Cardiac muscle cell (in vitro differentiated cells and primary cell): ENCODE measurements at regions not wholly inside any gene's neighbourhood (a gene's known extent, or its start where the extent isn't known, plus 50 kb on each side); places are given as distances from the start of the nearest gene placed in this dataset.
"Not testable (repeated sequence)": the region's sequence is repeated elsewhere in the genome, so short reads cannot be mapped to it uniquely, and the experiment has no call there.

ENCODE experiments used
- DNase-seq, 2 donors: peaks; one replicate each; pipeline versions ENCODE4 v3.0.0 to v3.0.0-alpha.2; 2010 to 2017; ENCODE audit warnings: low read depth in 1 of 2, low spot score in 1 of 2
- H3K27ac ChIP-seq: fragments of 200-600 bp; sonication (generic); 2 replicates; pipeline ENCODE4 v1.5.1; 2016
- H3K27me3 ChIP-seq: fragments of 200-600 bp; sonication (generic); 2 replicates; pipeline ENCODE4 v1.6.0; 2016; ENCODE audit warnings: control low read depth
- H3K36me3 ChIP-seq: fragments of 200-600 bp; sonication (generic); 2 replicates; pipeline ENCODE4 v1.5.1; 2016; ENCODE audit warnings: control low read depth
- H3K4me1 ChIP-seq: fragments of 200-600 bp; sonication (generic); 2 replicates; pipeline ENCODE4 v1.8.1; 2017; ENCODE audit warnings: low read depth, mild to moderate bottlenecking, mixed run types
- H3K4me3 ChIP-seq: fragments of 200-600 bp; sonication (generic); 2 replicates; pipeline ENCODE4 v1.5.1; 2016; ENCODE audit warnings: mild to moderate bottlenecking
- H3K9me3 ChIP-seq: fragments of 200-600 bp; sonication (generic); 2 replicates; pipeline ENCODE4 v1.5.1; 2017; ENCODE audit warnings: low read depth, mild to moderate bottlenecking, control low read depth
- TF ChIP-seq, protein P1 (sequence below): IDR thresholded peaks from 2 replicates; pipeline ENCODE4 v1.5.1; 2012; ENCODE audit warnings: low read depth, mild to moderate bottlenecking, low read length

DNA sequence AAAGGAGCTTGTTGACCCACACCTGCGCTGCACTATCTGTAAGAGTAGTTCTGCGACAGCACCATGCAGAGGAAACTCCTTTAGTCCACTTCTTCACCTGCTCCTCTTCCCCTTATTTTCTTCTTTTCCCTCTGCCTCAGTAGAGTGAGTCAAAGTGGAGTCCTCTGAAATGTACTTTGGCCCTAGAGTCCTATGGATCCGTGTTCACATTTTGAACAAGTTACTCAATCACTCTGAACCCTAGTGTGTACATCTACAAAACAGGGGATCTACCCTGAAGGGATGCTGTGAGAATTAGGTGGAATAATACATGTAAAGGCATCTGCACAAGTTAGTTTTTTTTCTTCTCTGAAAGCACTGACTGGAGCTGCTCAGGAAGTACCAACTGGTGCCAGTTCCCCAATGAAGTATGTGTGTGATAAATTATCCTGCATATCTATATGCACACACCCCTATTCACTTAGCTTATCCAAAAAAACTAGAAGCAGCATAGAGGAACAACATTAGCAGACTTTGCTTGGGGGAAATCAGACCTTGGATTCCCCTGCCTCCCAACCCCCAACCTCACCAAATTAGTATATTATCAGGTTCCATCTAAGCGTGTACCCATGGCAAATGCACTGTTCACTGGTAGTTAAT is 118.5 kb upstream of the FAM9C start:
- no peak overlapping the region for H3K27ac ChIP-seq
- no peak overlapping the region for H3K4me3 ChIP-seq
- H3K9me3 ChIP-seq, result no peaks in the 10 kb centered on the region
- no peaks in the 10 kb centered on the region for H3K4me1 ChIP-seq
- TF ChIP-seq, protein P1, sequence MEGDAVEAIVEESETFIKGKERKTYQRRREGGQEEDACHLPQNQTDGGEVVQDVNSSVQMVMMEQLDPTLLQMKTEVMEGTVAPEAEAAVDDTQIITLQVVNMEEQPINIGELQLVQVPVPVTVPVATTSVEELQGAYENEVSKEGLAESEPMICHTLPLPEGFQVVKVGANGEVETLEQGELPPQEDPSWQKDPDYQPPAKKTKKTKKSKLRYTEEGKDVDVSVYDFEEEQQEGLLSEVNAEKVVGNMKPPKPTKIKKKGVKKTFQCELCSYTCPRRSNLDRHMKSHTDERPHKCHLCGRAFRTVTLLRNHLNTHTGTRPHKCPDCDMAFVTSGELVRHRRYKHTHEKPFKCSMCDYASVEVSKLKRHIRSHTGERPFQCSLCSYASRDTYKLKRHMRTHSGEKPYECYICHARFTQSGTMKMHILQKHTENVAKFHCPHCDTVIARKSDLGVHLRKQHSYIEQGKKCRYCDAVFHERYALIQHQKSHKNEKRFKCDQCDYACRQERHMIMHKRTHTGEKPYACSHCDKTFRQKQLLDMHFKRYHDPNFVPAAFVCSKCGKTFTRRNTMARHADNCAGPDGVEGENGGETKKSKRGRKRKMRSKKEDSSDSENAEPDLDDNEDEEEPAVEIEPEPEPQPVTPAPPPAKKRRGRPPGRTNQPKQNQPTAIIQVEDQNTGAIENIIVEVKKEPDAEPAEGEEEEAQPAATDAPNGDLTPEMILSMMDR, result no peak
- no peaks in the 10 kb centered on the region for H3K27me3 ChIP-seq
- no peaks in the 10 kb centered on the region for H3K36me3 ChIP-seq
- no peak for DNase-seq

GRCh38 chrX:13159886-13160285 is 115.5 kb upstream of the FAM9C start:
- TF ChIP-seq, protein P1, result no peak
- no peaks in the 10 kb centered on the region for H3K36me3 ChIP-seq
- no peak overlapping the region for H3K27ac ChIP-seq
- no peak overlapping the region for H3K4me3 ChIP-seq
- no peak for DNase-seq
- H3K9me3 ChIP-seq, result no peaks in the 10 kb centered on the region
- H3K27me3 ChIP-seq, result no peaks in the 10 kb centered on the region
- H3K4me1 ChIP-seq, result no peaks in the 10 kb centered on the region

DNA sequence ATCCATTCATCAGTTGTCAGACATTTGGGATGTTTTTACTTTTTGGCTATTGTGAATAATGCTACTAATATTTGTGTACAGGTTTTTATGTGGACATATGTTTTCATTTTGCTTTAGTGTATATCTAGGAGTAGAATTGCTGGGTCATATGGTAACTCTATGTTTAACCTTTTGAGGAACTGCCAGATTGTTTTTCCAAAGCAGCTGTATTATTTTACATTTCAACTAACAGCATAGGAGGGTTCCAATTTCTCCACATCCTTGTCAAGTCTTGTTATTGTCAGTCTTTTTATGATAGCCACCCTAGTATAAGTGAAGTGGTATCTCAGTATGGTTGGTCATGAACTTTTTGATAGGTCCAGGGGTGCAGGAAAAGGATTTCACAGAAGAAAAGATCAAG is 114.5 kb upstream of the FAM9C start:
- Histone ChIP-seq H3K4me3 (no peak overlapping the region), H3K36me3 (no peaks in the 10 kb centered on the region), H3K9me3 (no peaks in the 10 kb centered on the region), H3K27me3 (no peaks in the 10 kb centered on the region), H3K27ac (no peak overlapping the region), H3K4me1 (no peaks in the 10 kb centered on the region)
- TF ChIP-seq, protein P1, result no peak
- no peak for DNase-seq

DNA sequence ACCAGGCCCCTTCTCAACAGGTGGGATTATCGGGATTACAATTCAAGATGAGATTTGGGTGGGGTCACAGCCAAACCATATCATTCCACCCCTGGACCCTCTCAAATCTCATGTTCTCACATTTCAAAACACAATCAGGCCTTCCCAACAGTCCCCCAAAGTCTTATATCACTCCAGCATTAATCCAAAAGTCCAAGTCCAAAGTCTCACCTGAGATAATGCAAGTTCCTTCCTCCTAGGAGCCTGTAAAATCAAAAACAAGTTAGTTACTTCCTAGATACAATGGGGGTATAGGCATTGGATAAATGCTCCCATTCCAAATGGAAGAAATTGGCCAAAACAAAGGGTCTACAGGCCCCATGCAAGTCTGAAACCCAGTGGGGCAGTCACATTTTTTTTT is 111.1 kb upstream of the FAM9C start:
- DNase-seq, H3K27ac ChIP-seq, H3K9me3 ChIP-seq, H3K27me3 ChIP-seq, H3K4me3 ChIP-seq, H3K36me3 ChIP-seq, H3K4me1 ChIP-seq: not testable (repeated sequence)

- Histone ChIP-seq H3K27ac (no peak overlapping the region), H3K4me3 (no peak overlapping the region), H3K27me3 (no peaks in the 10 kb centered on the region), H3K9me3 (no peaks in the 10 kb centered on the region), H3K36me3 (no peaks in the 10 kb centered on the region), H3K4me1 (no peaks in the 10 kb centered on the region)
- TF ChIP-seq, protein P1, result no peak
- DNase-seq, result no peak
Measured at GRCh38 chrX:13153796-13154195, 109.4 kb upstream of the FAM9C start.

GRCh38 chrX:13152518-13153185 is 108.2 kb upstream of the FAM9C start:
- Histone ChIP-seq H3K27ac (no peak overlapping the region), H3K4me3 (no peak overlapping the region), H3K27me3 (no peaks in the 10 kb centered on the region), H3K4me1 (no peaks in the 10 kb centered on the region), H3K36me3 (no peaks in the 10 kb centered on the region), H3K9me3 (no peaks in the 10 kb centered on the region)
- TF ChIP-seq, protein P1, result no peak
- no peak for DNase-seq
